LNCaP clone FGC (cell line): ENCODE measurements at regions not wholly inside any gene's neighbourhood (a gene's known extent, or its start where the extent isn't known, plus 50 kb on each side); places are given as distances from the start of the nearest gene placed in this dataset.

ENCODE experiments used
- DNase-seq: peaks from one replicate; pipeline ENCODE4 v3.0.0-alpha.2; 2011; ENCODE audit warnings: low read depth
- H3K4me3 ChIP-seq: 2 replicates; pipeline ENCODE4 v1.5.1; 2011; ENCODE audit warnings: mild to moderate bottlenecking, low read depth, low read length, control low read depth
- TF ChIP-seq, protein P1 (sequence below): IDR thresholded peaks from 2 replicates; pipeline ENCODE4 v1.5.1; 2012; ENCODE audit warnings: mild to moderate bottlenecking; ENCODE audit not compliant: control insufficient read depth, insufficient read depth; ENCODE audit errors: extremely low read depth

DNA sequence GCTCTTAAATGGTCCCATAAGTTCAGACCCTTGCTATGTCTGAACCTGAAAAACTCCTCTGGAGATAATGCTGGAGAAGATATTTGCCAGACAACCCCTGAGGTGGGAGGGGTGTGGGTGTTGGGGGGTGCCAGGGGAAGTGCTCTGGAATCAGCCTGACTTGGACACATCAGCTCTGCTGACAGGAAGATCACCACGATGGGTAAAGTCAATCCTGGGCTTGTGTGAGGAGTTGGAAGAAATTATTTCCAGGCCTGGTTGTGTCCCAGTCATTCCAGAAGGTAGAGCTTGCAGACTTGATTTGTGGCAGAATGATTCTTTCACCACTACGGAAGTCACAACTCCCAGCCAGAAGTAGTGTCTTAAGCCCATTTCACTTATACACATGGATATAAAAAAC is 60.3 kb upstream of the UNC5B start:
- H3K4me3 ChIP-seq: no peak overlapping the region
- TF ChIP-seq, protein P1, sequence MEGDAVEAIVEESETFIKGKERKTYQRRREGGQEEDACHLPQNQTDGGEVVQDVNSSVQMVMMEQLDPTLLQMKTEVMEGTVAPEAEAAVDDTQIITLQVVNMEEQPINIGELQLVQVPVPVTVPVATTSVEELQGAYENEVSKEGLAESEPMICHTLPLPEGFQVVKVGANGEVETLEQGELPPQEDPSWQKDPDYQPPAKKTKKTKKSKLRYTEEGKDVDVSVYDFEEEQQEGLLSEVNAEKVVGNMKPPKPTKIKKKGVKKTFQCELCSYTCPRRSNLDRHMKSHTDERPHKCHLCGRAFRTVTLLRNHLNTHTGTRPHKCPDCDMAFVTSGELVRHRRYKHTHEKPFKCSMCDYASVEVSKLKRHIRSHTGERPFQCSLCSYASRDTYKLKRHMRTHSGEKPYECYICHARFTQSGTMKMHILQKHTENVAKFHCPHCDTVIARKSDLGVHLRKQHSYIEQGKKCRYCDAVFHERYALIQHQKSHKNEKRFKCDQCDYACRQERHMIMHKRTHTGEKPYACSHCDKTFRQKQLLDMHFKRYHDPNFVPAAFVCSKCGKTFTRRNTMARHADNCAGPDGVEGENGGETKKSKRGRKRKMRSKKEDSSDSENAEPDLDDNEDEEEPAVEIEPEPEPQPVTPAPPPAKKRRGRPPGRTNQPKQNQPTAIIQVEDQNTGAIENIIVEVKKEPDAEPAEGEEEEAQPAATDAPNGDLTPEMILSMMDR: no peak
- no peak for DNase-seq

DNA sequence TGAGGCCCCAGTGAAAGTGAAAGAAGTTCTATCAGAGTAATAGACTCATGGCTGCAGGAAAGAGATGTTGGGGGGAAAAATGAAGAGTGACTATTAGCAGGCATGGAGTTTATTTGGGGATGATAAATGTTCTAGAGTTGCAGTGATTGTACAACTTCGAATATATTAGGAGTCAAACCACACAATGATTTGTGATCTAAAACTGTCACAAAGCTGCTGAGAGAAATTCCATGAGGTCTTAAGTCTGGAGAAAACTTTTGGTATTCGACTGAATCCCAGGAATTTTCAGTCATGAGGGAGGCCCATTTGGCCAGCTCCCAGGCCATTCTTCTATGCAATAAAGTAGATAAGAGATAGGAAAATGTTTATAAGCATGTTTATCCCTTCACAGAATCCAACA is 55.9 kb upstream of the UNC5B start:
- DNase-seq: no peak
- H3K4me3 ChIP-seq: no peak overlapping the region
- TF ChIP-seq, protein P1: no peak

DNA sequence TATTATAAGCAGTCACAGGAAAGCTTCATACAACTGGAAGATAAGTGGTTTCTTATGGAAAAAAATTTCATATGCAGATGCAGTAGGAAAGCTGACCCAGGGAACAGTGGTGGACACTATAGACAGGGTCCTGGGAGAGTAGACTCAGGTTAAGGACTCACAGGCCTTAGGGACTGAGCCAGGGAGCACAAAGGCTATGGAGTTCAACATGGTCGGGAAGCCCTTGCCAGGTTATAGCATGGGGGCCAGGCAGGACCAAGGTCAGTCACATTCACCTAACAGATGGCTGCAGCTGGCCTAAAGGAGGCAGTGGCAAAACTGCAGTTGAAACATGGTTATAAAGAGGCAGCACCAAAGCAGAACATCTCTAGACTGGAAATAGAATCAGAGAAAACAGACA is 54.9 kb upstream of the UNC5B start:
- no peak overlapping the region for H3K4me3 ChIP-seq
- TF ChIP-seq, protein P1: no peak
- no peak for DNase-seq

DNA sequence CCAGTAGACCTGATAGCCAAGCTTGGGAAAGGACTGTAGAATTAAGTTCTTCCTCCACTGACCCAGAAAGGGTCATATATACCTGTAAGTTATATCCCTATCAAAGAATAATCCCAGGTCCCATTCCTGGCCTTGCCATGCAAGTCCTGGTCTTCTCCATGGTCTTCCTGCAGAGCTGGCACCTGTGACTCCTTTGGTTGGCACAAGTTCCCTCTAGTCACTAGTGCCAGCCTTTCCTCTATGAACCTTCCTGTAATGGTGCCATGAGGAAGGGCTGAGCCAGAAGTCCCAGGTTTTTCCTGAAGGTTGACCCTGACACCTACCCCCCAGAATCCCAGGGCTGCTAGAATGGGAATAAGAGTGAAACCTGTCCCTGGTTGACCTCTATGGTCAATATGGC is 54.1 kb upstream of the UNC5B start:
- H3K4me3 ChIP-seq: no peak overlapping the region
- TF ChIP-seq, protein P1: no peak
- DNase-seq: no peak

DNA sequence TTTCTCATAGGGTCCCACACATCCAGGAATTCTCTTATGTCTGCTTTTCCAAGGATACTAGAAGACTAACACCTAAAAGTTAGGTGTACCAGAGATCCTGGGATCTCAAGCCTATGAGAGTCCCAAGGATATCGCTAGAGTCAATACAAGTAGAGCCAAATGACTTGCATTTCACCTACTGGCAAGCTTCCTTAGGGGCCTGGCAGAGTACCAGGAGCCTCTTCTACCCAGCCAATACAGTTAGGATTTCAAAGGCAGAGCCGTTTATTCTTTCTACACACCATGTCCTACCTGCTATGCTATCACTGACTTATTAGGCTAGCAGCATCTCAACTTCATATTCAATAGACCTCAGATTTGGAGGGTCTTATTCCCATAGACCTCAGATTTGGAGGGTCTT is 53.5 kb upstream of the UNC5B start:
- DNase-seq: no peak
- H3K4me3 ChIP-seq: no peak overlapping the region
- TF ChIP-seq, protein P1: no peak

DNA sequence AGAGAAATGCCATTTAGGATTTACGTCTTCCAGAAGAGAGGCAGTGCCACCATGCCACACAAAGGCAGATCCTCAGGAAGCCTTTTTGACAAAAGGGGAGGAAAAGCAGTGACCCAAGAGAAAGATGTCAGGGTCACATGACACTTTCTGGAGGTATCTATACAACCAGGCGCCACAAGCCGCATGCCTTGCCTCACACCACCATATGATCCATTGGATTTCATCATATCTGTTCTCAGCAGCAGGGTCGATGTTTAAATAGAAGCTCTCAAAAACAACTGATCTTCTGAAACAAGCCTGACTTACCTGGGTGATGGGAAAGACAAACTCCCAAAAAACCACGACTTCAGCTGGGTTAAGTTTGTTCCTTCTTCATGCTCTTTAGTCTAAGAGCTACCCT is 52.5 kb upstream of the UNC5B start:
- no peak overlapping the region for H3K4me3 ChIP-seq
- no peak for DNase-seq
- TF ChIP-seq, protein P1: no peak

DNA sequence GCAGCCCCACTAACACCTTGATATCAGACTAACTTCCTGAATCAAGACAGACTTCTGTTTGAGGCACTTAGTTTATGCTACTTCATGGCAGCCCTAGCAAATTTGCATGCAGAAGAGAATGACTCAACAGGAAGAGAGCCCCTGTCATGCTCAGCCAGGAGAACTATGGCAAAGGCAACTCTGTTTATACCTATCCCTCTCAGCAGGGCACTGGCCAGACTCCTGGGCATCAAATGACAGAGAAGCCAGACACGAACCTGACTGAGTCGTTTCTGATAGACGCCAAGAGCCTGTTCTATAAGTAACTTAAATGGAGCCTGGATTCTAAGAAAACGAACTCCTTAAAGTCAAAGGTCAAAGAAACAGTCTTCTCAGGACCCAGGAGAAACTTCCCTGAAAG is 50.9 kb upstream of the UNC5B start:
- DNase-seq: no peak

More for the DNA sequence above, 50.9 kb upstream of the UNC5B start:
- TF ChIP-seq, protein P1: no peak
- no peak overlapping the region for H3K4me3 ChIP-seq
